OCI-LY1 (cell line): ENCODE measurements at regions not wholly inside any gene's neighbourhood (a gene's known extent, or its start where the extent isn't known, plus 50 kb on each side); places are given as distances from the start of the nearest gene placed in this dataset.

Source experiments
- EZH2 ChIP-seq: fragments of 200-600 bp; sonication (generic), shearing (Covaris generic); IDR thresholded peaks from 2 replicates; pipeline ENCODE4 v1.8.0; 2017; ENCODE audit warnings: borderline replicate concordance, mixed run types, mild to moderate bottlenecking, antibody characterized with exemption, low read length, moderate library complexity, mixed read lengths
- TF ChIP-seq, protein P1 (sequence below): fragments of 200-600 bp; sonication (generic), shearing (Covaris generic); IDR thresholded peaks from 2 replicates; pipeline ENCODE4 v1.5.1; 2017; ENCODE audit warnings: mild to moderate bottlenecking, antibody characterized with exemption, low read length, moderate library complexity, mixed read lengths

DNA sequence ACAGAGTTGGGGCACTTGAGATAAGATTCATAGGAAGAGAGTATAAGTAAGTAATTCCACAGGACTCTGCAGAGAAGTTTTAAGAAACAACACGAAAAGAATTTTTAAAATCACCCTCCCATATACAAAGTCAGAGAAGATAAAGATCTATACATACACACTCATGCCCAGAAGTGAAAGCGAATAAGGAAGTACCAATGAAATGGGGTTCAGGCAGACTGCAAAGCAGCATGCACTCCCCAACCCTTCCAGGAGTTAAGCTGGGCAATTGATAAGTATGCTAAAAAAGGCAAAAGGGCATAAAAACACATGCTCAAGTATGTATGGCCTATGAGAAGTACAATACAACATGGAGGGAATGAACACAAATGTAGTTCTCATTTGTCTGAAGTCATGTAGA, 246.2 kb upstream of the GRIP1 start:
- TF ChIP-seq, protein P1, sequence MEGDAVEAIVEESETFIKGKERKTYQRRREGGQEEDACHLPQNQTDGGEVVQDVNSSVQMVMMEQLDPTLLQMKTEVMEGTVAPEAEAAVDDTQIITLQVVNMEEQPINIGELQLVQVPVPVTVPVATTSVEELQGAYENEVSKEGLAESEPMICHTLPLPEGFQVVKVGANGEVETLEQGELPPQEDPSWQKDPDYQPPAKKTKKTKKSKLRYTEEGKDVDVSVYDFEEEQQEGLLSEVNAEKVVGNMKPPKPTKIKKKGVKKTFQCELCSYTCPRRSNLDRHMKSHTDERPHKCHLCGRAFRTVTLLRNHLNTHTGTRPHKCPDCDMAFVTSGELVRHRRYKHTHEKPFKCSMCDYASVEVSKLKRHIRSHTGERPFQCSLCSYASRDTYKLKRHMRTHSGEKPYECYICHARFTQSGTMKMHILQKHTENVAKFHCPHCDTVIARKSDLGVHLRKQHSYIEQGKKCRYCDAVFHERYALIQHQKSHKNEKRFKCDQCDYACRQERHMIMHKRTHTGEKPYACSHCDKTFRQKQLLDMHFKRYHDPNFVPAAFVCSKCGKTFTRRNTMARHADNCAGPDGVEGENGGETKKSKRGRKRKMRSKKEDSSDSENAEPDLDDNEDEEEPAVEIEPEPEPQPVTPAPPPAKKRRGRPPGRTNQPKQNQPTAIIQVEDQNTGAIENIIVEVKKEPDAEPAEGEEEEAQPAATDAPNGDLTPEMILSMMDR, result no peak
- TF ChIP-seq EZH2, result no peak
